DMS 273 (cell line): ENCODE measurements at regions not wholly inside any gene's neighbourhood (a gene's known extent, or its start where the extent isn't known, plus 50 kb on each side); places are given as distances from the start of the nearest gene placed in this dataset.
"Not testable (repeated sequence)": the region's sequence is repeated elsewhere in the genome, so short reads cannot be mapped to it uniquely, and the experiment has no call there.

Experiments used
- DNase-seq: peaks from one replicate; lab custom pipeline; 2025; ENCODE audit not compliant: unreplicated experiment; lab: John Stamatoyannopoulos, UW

DNA sequence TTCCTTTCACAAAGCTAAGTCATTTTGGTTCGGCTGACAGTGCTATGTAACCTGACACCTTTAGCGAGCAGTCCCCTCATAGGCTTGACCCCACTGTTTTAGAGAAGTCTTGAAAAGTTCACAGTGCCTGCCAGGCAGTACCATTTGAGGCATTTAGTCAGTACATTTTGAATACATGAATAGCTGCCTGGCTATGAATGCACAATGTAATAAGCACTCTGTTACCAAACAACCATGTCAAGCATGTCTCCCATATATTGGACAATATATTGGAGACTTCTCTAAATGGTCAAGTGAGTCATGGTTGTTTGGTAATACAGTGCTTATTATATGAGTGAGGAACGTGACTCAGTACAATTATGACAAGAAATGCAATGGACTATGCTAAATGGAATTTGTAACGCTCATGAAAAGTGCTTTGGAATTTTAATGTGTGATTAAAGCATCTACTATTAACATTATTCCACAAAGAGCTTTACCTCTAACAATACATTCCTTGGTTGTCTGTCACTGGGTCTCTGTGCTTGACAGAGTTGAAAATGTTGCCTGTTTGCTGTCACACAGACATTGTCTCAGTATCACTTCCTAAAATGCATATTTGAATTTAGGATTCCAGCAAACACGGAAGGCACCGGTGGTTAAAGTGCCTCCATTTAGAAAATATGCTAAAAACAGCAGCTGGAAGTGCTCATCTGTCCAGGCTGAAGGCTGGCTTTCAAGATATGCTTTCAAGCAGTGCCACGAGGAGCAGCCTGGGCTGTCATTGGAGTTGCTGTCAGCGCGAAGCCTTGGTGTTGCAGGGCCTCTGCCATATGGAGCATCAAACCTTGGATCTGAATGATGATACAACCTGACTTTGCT is 458.6 kb downstream of the FBXO15 start:
- no peak for DNase-seq

DNA sequence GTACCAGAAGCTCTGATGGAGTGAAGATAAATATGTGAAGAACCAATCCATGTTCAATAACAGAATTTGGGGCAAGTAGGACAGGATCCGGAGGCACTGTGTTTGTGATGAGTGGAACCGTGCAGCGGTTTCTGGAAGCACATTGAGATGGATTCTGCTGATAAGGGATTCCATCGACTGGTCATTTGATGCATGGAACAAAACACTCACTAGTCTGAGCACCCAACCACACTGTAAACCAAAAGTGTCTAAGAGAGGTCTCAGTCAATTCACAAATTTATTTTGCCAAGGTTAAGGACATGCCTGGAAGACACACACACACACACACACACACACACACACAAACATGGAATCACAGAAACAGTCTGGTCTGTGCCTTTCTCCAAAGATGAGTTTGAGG is 459.5 kb downstream of the FBXO15 start:
- no peak for DNase-seq

DNA sequence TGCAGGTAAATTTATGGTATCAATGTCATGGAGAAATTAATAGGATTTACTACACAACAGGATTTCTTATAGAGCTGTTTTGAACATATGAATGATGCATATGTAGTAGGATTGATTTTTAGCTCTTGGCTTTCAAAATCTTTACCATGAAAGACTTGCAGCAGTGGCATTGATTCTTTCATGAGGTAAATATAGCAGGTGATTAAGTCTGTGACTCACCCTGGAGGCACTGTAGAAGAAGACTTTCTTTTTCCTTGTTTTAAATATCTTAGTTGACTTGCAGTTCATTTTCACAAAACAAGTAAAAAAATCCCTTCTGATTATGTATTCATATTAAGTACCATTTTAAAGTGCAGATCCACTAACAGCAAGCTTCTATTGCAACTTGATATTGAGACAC is 463.0 kb downstream of the FBXO15 start:
- DNase-seq, result no peak

DNA sequence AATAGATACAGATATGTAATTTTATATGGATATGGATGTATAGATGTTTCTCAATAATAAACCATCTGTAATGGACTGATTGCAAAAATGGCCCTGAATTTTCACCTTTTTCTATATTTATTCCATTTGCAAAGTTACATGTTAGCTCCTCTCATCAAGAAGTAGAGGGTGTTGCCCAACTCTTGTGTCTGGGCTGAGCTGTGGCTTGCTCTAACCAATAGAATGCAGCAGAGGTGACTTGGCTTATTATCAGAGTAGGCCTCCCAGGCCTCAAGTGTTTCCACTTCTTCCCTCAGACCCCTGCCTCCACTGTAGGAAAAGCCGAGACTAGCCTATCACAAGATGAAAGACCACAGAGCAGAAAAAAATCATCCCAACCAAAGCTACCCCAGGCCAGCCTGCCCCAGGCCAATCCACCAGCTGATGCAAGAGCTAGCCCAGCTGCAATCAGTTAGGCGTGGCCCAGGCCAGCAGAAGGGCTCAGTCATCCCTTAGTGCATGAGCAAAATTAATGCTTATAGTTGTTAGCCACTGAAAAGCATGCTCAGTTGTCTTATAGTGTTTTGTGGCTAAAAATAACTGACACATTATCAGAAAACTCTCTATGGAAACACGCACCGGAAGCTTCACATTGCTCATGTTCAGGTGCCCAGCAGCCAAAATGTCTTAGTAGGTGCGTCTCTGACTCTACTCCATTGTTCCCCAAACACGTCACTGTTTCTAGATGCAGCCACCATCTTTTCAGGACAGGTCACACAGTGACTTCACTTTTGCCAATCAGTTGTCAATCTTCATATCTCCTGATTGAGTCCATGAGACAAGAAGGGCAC is 464.0 kb downstream of the FBXO15 start:
- DNase-seq, result no peak

DNA sequence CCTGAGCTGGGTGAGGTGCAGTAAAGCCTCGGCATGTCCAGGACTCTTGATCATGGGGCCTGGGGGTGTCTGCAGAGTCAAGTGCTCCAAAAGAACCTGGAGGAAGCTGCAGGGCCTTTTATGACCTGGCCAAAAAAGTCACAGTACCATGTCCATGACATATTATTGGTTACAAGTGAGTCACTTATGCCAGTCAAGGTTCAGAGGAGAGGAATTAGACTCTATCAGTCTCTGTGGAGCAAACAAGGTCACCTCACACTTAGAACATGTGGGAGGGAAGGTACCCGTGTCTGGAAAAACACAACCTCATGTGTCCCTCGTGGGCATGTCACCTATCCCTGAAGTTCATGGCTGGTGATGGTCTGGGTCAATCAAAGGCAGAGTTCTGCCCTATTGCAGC is 465.7 kb downstream of the FBXO15 start:
- no peak for DNase-seq

DNA sequence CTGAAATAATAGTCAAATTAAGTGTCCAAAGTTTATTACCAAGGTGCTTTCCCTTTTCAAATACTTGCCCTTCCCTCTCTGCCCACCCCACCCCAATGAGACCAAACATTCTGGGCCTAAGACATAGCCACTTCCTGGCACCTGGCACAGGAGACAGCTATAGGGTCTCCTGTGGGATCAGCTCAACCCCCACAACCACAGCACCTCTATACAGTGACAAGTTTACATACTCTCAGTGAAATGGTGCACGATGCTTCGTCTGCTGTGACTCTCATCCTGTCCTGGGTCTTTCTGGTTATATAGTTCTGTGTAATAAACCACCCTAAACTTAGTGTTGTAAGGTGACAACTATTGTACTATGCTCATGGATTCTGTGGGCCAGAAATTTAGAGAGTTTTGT is 466.2 kb downstream of the FBXO15 start:
- DNase-seq, result no peak

DNA sequence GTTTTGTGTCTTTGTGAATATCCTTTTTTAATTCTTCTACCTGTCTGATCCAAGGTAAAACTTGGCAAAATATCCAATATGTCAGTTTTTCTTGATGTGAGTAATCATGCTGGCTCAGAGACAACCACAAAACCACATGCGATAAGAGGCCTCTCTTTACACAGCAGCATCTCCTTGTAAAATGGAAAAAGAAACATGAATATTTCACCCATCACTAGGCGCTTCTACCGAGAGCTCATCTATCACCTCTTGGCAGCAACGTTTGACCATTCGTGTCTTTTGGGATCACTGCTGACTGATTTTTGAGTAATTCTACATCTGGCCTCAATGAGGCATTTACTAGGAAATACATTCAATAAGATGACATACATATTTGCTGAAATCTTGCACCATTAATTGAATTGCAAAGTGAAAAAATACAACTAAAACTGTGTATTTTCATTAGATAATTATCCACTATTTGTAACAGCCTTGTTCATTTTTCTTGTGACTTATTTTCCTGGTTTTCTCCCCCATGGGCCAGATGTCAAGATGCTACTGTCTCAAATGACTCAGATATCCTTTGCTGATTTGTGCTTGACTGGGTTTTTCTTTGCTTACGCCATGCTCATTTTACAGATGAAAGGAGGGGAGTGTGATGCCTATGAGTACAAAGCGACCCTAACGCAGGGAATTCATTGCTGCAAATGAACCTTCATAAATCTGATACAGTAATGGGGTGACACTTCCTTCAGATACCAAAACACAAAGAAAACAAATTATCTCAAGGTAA is 467.5 kb downstream of the FBXO15 start:
- no peak for DNase-seq

DNA sequence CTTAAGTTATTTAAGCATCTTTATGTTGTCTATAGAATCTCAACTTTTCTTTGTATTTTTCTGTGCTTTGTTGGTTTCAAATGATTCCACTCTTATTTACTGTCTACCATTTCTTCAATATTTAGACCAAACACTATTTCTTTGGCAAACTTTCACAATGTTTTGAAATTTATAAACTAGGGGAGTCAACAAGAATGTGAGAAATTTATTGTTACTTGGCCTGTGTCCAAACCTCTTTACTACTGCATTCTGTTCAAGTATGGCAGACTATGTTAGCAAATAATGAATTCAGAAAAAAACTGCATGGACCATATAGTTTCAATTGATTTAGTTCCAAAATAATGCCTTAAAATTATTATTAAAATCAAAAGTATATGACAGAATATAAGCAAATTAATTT is 470.2 kb downstream of the FBXO15 start:
- DNase-seq, result no peak

DNA sequence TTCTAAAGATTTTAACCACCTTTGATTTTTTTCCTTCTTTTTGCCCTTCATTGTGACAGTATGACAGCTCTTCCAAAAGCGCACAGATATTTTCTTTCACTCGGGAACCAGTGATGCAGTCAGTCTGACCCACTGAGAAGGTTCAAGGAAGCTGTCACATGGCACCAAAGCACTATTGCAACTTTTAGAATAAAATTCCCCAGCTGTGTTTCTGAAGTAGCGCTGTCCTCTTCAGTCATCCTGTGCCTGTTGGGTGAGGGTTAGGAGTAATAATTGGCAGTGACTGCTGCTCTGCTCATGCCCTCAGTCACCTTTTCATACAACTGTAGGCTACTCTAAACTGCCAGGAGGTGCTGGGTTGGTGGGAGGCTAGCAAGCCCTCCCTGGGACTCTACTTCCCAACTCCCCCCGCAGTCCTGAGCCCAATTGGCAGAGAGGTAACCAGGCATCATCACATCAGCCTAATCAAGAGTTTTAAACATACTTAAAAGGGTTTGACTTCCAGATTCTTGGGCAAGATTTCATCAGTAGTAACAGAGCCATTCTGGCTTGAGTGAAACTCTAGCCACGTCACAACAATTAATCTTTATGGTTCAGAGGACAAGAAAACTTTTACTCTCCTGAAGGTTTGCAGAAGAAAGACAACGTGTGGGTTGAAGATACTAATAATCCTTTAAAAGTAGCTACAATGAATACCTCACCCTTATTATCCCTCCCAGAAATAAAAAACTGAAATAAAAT is 473.3 kb downstream of the FBXO15 start:
- DNase-seq, result no peak

DNA sequence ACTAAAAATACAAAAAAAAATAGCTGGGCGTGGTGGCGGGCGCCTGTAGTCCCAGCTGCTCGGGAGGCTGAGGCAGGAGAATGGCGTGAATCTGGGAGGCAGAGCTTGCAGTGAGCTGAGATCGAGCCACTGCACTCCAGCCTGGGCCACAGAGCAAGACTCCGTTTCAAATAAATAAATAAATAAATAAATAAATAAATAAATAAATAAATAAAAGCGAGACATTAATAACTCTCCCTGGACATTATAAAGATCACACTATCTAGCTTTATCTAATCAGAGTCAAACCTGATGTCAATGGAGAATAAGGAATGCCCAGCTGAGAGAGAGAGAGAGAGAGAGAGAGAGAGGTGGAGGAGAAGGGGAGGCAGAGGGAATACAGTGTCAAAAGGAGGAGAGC is 476.2 kb downstream of the FBXO15 start:
- not testable (repeated sequence) for DNase-seq

DNA sequence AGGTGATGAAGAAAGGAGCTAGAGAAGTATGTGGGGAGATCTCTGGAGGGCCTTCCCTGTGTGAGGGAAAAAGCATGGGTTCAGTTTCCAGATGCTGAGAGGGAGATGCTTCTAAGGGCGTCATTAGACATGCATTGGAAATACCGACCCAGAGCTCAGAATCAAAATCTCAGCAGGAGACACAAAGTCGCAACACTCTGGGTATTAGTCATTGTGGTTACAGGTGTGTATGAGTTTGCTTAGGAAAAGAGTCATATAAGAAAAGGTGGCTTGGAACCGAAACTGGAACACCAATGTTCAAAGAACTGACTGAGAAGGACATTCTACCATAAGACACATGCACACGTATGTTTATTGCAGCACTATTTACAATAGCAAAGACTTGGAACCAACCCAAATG is 477.1 kb downstream of the FBXO15 start:
- DNase-seq, result no peak

DNA sequence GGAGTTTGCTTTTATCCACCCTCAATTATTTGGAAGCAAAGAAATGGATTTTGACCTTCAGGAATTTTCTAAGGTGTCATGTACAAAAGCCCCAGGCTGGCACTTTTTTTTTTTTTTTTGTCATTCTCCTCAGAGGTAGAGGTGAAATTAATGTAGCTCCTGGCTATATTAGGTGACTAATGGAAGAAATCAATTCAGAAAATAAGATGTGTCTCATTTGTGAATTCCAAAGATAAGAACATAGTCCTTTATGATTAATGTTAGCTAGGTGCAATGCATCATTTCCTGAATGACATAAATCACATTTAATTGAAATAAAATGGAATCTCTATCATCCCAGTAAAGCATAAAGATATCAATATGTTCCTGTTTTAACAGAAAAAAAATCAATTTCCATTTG is 477.6 kb downstream of the FBXO15 start:
- no peak for DNase-seq

DNA sequence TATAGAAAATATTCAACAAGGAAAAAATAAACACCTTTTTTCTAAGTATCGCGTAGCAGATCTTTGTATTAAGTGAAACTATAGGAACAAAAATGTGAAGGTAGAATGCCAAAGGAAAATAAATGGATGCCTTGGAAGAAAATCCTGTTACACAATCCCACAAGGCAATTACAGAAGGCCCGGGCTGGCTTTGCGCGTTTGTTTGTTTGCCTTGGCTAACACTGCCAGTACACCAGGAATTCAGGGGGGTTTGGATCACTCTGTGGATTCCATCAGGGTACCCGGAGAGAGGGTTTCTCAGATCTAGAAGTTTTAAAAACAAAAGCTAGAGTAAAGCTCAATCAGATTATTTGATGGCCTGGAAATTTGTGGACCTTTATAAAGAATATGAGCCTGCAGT is 478.3 kb downstream of the FBXO15 start:
- no peak for DNase-seq

DNA sequence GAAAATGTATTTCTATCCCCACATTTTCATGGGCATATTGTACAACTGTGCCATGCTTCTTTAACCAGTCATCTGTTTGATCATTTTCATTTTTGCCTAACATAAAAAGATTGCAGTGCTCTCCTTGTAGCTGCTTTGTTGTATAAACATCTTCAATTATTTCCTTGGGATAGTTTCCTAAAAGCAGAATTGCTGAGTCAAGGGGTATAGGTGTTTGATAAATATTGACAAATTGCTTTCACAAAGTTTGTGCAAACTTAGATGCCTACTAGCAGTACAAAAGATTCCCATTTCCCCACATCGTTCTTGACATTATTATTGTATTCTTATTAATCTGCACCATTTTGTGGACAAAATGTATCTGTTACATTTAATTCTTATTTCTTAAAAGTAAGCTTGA is 479.6 kb downstream of the FBXO15 start:
- no peak for DNase-seq

DNA sequence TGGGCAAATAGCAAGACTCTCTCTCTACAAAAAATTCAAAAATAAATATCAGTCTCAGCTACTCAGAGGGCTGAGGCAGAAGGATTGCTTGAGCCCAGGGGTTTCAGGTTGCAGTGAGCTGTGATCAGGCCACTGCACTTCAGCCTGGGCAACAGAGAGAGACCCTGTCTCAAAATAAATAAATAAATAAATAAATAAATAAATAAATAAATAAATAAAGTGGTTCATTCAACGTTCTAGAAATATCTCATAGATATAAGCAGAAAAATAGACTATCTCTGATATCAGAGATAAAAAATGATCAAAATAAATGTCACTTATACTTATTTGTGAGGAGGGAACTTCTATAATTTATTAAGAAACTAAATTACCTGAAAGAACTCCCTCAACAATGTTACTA is 480.9 kb downstream of the FBXO15 start:
- no peak for DNase-seq

DNA sequence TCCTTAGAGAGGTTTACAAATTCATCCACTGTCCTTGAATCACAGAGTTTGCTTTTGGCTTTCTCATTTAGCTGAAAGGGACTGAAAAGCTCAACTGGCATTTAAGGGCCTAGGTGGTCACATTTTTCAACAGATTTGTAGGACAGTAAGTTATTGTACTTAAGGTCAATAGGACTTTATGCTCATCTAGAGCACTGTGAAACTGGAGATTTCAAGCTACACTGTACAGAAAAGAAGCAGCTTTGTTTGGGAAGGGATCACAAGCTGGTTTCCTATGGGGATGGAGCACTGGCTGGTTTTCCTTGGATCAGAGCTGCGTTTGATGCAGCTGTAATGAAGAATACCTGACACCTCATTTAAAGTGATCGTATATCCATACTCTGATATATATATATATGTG is 482.7 kb downstream of the FBXO15 start:
- no peak for DNase-seq

DNA sequence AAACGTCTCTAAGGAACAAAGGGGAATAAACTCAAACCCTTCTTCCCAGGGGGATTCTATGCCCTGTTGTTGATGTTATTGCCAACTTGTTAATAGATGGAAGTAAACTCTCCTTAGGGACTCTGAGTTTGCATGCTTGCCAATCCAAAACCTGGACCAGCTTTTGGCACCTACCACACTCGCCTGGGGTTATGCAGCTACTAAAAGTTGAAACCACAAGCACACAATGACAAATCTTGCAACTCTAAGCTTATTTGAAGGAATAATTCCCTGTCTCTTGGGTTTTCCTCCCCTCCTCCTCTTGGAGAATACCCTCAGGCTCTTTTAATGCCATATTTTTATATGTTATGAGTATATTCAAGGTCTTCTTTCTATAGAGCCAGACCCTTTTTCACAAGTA is 484.1 kb downstream of the FBXO15 start:
- DNase-seq, result no peak

DNA sequence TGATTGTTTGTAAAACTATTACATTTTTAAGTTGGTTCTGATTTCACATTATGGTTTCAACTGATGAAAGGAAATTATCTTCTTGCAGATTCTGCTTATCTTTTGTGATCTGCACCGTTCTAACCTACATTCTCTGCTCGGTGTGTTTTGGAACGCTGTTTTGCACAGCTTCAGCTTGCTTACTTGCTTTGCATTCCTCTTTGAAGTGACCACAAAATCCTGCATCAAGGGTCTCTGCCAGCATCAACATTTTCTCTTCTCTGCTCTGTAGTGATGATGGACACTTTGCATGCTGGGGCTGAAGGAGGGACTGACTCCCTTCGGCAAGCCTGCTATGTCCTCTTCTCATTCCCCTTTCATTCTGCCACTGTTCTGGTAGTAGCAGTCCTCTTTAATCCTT is 485.2 kb downstream of the FBXO15 start:
- no peak for DNase-seq

DNA sequence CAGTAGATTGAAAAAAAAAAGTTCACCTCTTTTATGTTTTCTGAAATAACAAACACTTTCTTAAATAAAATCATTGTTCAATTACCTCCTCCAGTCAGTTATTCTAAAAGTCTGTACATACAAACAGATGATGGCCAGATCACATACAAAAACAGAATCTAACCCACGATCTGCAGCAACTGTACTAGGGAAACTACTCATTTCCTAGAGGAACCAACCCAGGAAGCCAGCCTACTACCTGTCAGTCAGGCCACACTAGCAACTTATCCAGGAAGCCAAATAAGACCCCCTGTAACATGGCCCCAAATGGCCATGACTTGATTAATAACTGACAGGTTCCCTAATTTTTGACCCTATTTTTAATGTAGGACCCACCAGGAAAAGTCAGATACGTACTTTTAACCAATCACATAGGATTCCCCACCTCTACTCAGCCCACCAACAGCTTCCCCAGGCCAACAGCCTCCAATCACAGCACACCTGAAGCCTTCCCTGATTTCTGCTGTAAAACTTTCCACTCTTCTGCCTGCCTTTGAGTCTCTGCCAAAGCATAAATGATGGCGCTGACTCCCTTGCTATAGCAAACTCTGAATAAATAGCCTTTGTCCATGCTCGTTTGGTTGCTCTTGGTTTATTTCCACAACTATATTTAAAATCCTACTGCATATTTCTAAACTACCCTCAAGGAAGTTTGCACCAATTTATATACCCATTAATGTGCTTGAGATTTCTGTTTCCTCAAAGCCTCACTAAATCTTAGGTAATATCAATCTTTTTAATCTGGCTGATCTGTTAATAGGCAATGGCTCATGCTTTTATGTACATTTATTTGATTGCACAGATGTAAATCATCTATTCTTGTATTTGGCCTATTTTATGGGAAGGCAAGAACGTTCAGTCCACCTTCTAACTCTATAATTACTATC is 486.4 kb downstream of the FBXO15 start:
- DNase-seq, result no peak

DNA sequence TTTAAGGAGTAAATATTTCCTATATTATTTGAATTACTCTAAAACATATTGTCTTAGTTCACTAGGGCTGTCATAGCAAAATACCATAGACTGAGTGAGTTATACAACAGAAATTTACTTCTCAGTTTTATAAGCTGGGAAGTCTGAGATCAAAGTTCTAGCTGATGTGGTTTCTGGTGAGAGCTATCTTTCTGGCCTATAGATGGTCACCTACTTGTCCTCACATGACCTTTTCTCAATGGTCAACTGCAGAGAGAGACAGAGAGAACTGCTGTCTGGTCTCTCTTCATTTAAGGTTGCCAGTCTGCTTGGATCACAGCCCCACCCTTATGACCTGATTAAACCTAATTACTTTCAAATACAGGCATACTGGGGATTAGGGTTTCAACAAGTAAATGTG is 490.9 kb downstream of the FBXO15 start:
- DNase-seq, result no peak
